NCI-H2227 treated with DMSO at 0.1 percent for 48 hours (cell line): ENCODE measurements at regions not wholly inside any gene's neighbourhood (a gene's known extent, or its start where the extent isn't known, plus 50 kb on each side); places are given as distances from the start of the nearest gene placed in this dataset.

Experiments used
- DNase-seq: peaks from one replicate; lab custom pipeline; 2025; lab: John Stamatoyannopoulos, UW

DNA sequence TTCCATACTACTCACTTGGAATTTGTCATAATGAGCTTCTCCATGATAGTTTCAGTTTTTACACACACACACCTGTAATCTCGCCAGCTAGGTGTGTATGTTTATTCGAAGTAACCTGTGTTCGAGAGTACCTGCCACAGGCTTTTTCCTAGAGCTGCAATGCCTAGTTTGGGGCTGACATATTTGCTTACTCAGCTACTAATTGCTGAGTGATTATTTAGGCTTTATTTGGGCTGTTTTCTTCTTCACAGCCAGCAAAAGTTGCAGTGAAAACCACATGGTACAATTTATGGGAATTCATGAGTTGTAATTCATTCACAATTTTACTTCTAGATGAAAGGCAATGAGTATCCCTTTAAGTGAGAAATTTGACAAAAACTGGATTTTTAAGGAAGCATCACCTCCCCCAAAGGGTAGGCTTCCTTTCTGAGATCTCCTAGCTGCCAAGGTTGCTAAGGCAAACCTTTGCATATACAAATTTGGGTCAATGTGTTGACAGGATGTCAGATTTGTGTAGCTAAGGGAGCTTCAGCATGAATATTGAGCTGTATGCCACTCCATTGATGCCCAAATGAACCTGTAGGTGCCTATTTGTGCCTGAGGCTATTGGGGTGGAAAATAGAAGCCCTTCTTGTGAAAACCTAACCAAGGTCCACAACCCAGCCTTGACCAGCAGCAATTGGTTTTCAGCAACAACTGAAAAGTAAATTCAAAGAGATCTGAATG lies 108.7 kb upstream of the OTX2 start:
- DNase-seq = no peak

DNA sequence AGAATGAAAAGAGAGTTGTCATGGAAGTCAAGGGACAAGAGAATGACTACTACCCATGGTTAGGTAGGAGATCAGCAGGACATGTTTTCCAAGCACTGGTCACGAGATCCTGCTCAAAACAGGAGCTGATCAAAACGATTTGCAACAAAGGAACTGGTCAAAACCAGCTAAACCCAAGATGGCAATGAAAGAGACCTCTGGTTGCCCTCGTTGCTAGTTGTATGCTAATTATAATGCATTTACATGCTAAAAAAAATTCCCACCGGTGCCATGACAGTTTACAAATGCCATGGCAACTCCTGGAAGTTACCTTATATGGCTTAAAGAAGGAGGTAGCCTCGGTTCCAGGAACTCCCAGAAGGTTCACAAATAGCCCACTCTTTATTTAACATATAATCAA lies 95.0 kb upstream of the OTX2 start:
- no peak for DNase-seq

DNA sequence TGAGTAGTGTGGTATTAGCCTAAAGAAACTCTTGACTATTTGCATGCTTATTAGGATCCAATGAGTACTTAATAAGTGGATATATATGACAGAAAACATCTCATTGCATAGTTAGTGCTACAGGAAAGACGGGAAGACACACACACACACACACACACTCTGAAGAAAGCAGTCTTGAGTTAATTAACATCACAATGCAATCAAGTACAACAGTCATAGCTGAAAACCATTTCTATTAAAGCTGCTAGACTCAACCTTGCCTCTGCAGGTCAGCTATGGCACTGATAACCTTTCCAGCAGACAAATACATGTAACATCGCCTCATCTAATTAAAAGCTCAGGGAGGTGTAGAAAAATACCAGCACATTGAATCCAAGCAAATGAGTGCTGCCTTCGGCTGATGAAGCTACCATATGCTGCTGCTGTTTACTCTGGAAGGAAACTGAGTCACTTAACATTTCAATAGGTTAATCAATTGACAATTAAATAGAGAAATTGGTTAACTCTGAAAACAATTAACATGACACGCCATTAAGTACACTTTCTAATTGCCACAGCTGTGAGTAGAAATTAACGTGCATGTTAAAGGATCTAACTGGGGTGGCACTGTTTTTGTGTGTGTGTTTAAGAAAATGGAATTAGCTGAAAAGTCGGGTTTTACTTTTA lies 93.2 kb upstream of the OTX2 start:
- no peak for DNase-seq

DNA sequence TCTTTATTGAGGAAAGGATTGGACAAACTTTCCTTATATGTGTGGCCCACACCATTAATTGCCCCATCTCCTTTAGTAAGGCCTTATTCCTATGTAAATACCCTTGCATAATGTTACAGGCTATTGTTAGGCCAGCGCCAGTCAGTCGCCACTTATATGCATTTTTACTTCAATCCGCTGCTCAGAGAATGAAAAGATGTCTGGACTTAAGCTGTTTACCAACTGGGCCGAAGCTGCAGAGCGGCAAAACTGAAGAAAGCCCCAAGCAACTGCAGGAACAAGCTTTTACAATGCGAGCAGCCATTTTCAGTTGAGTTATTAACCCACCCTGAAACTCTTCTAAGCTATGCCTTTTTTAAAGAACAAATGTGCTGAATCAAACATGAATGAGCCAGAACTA lies 92.1 kb upstream of the OTX2 start:
- DNase-seq = no peak

DNA sequence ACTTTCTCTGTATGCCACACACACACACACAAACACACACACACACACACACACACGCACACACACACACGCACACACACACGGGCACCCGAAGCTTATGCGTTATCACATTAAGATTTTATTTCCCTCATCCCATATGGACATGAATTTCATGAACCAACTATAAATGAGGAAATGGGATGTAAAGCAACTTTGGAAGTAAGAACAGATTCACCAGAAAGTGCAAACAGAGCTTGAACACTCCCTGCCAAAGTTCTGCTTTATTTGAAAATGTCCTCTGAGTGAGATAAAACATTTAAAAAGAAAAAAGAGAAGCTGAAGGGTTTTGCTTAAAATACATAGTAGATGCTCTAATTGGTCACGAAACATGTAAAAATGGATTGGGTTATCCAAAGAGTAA lies 90.4 kb upstream of the OTX2 start:
- no peak for DNase-seq

DNA sequence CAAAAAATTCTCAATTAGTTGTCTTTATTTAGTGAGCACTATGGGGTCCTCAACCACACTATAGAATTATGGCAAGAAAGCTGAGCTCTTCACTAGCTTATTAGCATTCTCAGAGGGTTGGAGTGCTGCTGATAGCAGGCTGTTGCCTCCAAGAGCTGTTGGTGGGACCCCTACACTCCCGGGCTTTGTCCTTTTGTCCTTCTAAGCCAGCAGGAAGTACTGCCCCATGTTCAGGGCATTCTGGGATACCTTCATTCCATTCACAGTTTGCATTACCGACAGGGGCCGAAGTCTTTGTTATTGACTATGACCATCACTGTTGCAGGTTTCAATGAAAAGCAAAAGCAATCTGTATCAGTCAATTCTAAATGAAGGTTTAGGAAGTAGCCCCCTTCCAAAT lies 89.5 kb upstream of the OTX2 start:
- no peak for DNase-seq

DNA sequence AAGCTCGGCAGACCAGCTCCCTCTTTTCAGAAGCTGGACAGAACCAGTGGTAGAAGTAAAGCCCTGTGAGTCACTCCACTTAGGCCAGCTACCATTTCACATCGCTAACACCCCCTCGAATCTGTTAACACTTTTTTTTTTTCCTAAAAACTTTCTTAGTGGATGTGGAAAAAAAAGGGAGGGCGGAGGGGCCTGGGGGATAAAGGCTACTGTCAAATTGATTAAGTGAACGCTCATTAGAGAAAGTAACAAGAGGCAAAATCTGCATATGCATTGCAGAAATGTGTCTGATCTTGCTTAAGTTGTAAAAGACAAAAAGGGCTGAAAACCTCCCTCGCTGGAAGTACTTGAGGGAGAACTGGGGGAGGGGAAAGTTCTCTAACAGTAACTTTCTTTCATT lies 86.6 kb upstream of the OTX2 start:
- no peak for DNase-seq

DNA sequence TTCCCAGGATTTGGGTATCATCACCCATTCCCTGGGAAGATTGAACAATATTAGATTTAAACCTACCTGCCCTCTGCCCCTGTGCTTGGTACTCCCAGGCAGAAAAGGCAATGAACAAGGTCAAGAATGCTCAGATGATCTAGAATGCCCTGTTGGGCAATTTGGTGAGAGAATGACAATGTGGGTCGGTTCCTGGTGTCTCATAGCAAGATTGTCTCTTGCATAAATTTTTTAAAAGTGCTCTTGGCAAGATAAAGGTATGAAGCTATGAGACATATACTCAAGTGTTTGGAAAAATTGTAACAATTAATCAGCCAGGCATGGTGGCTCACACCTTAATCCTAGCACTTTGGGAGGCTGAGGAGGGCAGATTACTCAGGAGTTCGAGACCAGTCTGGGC lies 86.0 kb upstream of the OTX2 start:
- no peak for DNase-seq

DNA sequence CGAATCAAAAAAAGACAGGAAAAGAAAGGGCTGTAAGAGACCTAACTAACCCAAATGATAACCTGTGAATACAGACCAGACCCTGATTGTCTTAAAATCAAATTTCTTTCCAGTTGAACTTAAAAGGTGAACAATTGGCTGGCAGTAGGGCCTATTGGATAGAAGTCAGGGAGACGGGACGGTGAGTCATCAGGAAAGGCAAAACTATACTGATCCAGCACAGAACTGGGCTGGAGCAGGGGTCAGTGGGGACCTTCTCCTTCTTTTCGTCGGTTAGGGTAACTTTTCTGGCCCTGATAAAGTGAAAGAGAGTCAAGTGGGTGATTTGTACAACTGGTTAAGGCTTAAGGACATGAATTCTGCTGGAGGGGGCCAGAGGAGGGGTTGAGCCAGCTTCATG lies 84.9 kb upstream of the OTX2 start:
- no peak for DNase-seq

DNA sequence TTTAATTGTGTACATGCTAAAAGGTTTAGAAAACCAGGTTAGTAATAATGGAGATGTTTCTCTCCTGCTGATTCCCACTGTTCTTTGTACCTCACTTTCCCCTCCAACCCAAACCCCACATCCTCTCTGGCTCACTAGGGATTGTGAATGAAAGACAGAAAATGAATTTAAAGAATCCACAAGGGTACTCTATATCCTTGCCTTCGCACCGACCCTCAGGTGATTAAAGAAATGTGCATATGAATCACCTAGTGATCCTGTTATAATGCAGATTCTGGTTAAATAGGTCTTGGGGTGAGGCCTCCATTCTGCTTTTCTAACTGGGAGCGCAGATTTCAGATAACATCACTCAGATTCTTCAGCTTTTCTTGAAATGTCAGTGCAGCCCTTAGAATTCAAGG lies 84.3 kb upstream of the OTX2 start:
- no peak for DNase-seq

DNA sequence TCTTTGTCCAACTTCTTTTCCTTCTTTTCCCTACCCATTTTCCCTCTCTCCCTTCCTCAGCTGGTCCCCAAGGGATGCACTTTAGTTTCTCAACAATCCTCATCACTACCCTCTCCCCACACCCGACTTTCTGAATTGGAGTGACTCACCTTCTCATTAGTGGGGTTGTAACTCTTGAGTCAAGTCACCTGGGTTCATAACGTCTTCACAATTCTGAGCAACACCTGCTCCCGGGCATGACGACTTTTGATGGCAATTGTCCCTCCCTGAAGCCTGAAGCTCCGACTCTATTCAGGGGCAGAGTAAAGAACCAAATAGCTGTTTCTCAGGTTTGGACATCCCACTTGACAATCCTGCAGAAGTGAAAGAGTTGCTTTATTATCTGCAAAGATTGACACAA lies 82.7 kb upstream of the OTX2 start:
- DNase-seq = no peak

DNA sequence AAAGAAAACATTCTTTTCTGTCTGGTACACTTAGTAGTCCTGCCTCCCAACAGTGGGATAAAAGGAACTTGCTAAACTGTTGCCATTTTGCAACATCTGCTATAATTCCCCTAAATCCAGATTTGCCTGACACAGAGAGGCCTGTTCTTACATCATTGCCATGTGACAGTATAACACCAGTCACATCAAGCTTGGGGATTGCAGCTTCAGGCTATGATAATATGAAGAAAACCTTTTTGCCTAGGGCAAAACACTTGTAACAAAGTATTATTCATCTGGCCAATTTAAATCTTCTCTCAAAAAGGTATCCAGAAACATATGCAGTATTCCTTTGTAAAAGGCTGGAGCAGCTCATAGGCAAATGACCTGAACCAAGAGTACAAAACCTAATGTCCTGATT lies 80.9 kb upstream of the OTX2 start:
- no peak for DNase-seq

DNA sequence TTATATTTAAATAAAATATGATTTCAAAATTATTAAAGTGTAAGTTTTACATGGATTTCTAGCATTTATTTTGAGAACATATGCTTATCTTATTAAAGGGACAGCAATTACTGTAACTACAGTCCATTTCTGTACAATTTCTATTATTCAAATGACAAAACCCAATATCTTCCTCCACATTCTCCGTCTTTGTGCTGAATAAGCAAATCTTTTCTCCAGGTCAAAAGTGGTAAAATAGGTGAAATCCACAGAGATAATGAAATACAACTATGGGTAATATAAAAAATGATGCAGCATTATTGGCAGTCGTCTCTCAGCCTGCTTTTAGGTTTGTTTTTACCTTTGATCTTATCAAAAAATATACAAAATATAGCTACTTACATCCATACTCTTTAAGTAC lies 79.4 kb upstream of the OTX2 start:
- no peak for DNase-seq

DNA sequence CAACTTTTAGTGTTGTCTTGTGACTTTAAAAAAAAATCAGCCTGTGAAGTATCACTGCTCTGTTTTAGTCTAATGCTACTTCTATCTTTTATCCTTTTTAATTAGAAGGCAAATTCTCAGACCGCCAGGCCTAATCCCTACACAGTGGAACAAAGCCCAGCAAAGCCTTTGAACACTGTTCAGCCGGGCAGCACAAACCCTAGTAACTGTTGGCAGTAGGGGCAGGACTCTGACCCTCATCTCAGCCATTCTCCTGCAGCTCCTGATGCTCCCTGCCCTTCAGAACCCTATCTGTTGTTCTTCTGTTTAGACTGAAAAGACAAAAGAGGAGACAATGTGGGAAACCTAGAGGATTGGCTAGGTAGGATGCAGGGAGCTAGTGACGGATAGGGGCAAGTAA lies 78.0 kb upstream of the OTX2 start:
- no peak for DNase-seq

DNA sequence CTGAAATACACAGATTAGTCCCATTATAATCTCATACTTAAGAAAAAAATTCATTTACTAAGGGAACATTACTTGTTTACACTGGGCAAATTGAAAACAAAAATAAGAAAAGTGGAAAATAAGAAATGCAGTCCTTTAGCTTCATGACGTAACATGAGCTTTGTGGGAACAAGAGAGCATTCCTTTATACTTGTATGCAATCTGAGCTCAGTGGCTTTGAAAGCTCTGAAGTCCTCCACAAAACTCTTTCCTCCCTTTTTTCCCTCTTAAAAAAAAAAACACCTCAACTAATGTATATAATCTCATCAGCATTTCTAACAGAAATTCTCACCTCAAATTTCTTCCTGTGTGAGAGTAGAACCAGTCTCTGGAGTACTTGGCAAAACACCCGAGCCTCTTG lies 76.9 kb upstream of the OTX2 start:
- no peak for DNase-seq

DNA sequence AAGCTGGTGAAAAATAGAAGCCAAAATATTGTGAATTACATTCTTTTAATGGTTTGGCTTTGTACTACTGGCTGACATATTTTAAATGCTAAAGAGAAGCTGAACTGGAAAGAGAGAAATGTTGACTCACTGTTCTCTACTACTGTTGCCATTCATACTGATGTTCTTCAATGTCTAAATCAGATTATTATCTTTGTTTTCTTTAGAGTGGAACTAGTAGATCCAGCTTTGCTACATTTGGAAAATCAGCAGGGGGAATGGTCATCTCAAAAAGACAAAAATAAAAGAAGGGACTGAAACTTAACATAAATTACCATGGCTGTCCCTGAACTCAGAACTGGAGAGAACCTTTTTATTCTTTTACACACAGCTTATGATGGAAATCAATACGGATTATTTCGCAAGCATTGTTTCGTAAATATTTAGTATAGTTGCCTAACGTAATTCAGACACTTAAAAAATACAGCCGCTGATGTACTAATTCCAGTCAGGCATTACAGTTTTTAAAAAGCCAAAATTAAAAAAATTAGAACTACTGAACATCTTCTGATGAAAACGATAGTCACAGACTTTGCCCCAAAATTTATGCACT lies 76.3 kb upstream of the OTX2 start:
- DNase-seq = no peak

DNA sequence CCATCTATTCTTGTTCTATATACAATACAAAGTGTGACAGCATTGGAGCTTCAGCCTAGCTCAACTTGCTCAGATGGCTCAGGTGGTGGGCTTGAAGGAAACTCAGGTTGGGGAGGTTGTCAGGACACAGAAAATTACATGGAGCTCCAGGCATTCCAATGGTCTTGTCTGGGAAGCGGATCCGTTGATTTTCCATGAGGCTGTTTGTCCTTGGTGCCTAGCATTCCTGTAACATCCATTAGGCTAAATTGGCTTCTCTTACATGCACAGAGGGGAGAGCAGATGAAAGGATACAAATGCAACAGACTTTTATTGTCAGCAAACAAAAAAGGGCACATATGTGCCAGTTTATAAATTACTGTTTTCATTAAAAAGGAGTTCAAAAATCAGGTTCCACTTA lies 75.5 kb upstream of the OTX2 start:
- no peak for DNase-seq

DNA sequence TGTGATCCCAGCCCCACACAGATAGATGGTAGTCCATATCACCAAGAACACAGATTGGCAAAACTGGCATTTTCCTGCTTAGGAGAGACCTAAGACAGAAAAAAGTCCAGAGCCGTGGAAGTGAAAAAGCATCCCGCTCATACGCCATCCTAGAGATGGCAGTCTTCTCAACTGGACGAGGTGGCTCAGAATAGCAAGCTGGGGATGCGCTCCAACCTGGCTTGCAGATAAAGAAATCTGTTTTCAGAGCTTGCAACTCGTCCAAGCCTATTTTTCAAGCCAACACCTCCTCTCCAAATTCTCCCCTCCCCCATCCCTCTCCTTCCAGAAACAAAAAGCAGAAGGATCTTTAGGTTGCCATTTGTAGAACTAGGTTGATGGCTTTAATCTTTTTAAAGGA lies 74.3 kb upstream of the OTX2 start:
- DNase-seq = no peak

DNA sequence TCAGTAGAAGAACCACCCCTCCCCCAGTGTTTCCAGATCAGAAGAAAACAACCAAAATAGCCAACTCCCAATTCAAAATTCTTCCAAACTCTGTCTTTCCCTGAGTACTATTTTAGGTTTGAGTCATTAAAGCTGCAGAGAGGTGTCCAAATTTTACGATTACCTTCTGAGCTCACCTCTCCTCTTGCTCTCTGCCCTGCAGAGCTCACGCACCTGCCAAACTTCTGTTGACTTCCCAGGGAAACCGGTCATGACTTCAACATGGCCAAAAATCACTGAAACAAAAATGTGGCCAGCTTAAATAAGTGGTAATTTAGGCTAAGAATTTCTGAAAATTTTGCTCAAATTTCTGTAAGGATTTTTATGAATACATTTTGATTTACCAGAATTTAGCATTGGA lies 70.9 kb upstream of the OTX2 start:
- no peak for DNase-seq

DNA sequence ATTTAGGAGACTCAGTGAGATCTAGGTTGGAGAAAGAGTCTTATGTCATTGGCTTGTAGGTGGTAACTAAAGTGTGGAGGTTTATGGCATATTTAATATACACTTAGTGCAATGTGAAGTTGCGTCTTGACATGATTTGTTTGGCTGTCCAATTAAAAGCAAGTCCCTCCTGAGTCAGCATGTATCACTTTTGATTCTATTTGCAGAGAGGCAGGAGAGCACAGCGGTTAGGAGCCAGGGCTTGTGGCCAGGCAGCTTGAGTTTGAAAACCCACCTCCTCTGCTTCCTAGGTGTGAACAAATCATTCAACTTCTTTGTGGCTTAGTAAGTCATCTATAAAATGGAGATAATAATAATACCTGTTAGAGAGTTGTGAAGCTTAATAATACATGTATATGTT lies 68.5 kb upstream of the OTX2 start:
- DNase-seq = no peak

DNA sequence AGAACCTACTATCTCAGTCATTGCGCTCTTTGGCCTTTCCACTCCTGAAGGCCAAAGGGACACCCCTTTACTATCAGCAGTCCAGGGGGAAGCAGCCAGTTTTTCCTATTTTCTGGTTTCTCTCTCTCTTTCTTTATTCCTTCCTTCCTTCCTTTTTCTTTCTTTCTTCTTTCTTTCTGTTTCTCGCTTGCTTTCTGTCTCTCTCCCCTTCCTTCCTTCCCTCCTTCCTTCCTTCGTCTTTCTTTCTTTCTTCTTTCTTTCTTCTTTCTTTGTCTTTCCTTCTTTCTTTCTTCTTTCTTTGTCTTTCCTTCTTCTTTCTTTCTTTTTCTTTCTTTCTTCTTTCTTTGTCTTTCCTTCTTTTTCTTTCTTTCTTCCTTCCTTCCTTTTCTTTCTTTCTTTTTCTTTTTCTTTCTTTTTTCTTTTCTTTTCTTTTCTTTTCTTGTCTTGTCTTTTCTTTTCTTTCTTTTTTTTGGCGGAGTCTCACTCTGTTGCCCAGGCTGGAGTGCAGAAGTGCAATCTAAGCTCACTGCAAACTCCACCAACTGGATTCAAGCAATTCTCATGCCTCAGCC lies 64.9 kb upstream of the OTX2 start:
- no peak for DNase-seq

DNA sequence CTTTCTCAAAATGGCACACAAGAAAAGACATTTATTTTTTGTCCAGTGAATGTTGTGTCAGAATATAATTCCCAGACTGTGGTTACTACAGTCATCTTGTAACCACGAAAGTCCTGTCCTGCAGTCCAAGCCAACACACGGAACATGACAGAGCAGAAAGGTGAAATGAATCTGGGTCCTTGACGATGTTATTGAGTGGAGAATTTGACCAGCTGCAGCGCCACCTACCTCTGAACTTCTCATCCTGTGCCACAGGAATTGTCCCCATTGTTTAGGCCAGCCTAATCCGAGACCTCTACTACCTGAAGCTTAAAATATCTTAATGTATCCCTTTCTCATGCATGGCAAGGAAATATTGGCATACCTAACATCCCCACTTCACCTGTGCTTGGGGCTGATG lies 64.1 kb upstream of the OTX2 start:
- DNase-seq = peak; percentile 11

DNA sequence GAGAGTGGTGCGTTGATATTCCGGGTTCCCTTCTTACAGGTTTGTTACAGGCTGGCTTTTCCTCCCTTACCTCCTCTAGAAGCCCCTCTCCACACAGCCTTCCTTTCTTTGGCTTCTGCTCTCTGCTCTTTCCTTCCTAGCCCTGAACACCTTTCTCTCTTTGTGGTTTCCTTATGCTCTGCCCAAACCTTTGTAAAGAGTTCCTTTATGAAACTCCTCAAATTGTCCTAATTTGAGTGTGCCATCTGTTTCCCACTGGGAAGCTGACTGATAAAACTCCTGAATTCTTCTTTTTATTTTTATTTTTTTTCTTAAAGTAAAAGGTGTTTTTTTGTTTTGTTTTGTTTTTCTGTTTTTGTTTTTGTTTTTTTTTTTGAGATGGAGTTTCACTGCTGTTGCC lies 60.1 kb upstream of the OTX2 start:
- no peak for DNase-seq

DNA sequence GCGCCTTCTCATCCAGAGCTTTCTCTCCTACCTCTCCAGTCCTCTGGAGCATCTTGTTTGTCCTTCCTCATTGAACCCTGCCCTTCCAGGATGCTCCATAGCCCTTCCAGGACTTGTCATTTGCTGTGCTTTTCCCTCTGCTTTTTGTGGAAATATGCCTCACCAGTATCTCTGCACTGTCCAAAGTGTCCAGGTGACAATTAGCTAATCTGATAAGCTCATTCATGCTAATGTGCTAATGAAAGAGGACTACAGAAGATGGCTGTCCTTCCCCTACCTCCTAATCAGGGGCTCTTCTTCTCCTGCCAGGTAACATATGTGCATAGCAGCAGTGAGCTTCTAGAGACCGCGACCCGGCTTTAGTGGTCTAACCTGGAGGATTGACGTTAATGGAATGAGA lies 58.4 kb upstream of the OTX2 start:
- DNase-seq = no peak
